GM23338 (cell line): ENCODE measurements at regions not wholly inside any gene's neighbourhood (a gene's known extent, or its start where the extent isn't known, plus 50 kb on each side); places are given as distances from the start of the nearest gene placed in this dataset.

Source experiments
- ATAC-seq: fragments of 200-7000 bp; cut with Tn5 transposase; 3 replicates; pipeline ENCODE4 v1.9.1; 2020
- DNase-seq: peaks from one replicate; pipeline ENCODE4 v3.0.0-alpha.2; 2015; ENCODE audit warnings: low spot score
- H2AFZ ChIP-seq: fragments of 200-600 bp; sonication (generic); 2 replicates; pipeline ENCODE4 v1.8.0; 2016; ENCODE audit warnings: antibody characterized with exemption, mild to moderate bottlenecking, moderate library complexity
- H3F3A ChIP-seq: fragments of 200-600 bp; sonication (generic); replicated peaks from 2 replicates; pipeline ENCODE4 v1.8.0; 2017; ENCODE audit warnings: antibody characterized with exemption, mixed run types, low read depth
- H3K27ac ChIP-seq: fragments of 200-600 bp; sonication (generic); 2 replicates; pipeline ENCODE4 v1.6.1; 2016; ENCODE audit warnings: low read depth
- H3K27me3 ChIP-seq: fragments of 200-600 bp; sonication (generic); 2 replicates; pipeline ENCODE4 v1.8.0; 2016; ENCODE audit warnings: mild to moderate bottlenecking, mixed run types, moderate library complexity; ENCODE audit not compliant: insufficient read depth
- H3K36me3 ChIP-seq: fragments of 200-600 bp; sonication (generic); 2 replicates; pipeline ENCODE4 v1.8.0; 2016; ENCODE audit warnings: mild to moderate bottlenecking; ENCODE audit not compliant: insufficient read depth
- H3K4me1 ChIP-seq: fragments of 200-600 bp; sonication (generic); 2 replicates; pipeline ENCODE4 v1.8.0; 2016; ENCODE audit warnings: mild to moderate bottlenecking, moderate library complexity; ENCODE audit not compliant: insufficient read depth
- H3K4me2 ChIP-seq: fragments of 200-600 bp; sonication (generic); 2 replicates; pipeline ENCODE4 v1.7.1; 2017; ENCODE audit warnings: mixed run types
- H3K4me3 ChIP-seq: fragments of 200-600 bp; sonication (generic); 2 replicates; pipeline ENCODE4 v1.6.1; 2016; ENCODE audit warnings: mixed run types
- H3K79me2 ChIP-seq: fragments of 200-600 bp; sonication (generic); replicated peaks from 2 replicates; pipeline ENCODE4 v1.8.0; 2017; ENCODE audit warnings: mild to moderate bottlenecking; ENCODE audit not compliant: insufficient read depth
- H3K9me2 ChIP-seq: fragments of 200-600 bp; sonication (generic); 2 replicates; pipeline ENCODE4 v1.8.0; 2017; ENCODE audit not compliant: insufficient read depth
- H4K20me1 ChIP-seq: fragments of 200-600 bp; sonication (generic); replicated peaks from 2 replicates; pipeline ENCODE4 v1.8.0; 2017; ENCODE audit warnings: mild to moderate bottlenecking; ENCODE audit not compliant: insufficient read depth
- H3K27ac Mint-ChIP-seq: 2 replicates; pipeline ENCODE4 v1.8.0; 2020; ENCODE audit warnings: inconsistent platforms, mild to moderate bottlenecking, moderate library complexity, mixed read lengths
- H3K27me3 Mint-ChIP-seq: 3 replicates; pipeline ENCODE4 v1.8.0; 2022; ENCODE audit warnings: low read depth, mild to moderate bottlenecking, moderate library complexity, mixed read lengths, inconsistent platforms; ENCODE audit not compliant: insufficient read depth, poor library complexity
- H3K36me3 Mint-ChIP-seq: 3 replicates; pipeline ENCODE4 v1.8.0; 2021; ENCODE audit warnings: low read depth, mild to moderate bottlenecking, inconsistent platforms, moderate library complexity, mixed read lengths
- H3K4me1 Mint-ChIP-seq: 3 replicates; pipeline ENCODE4 v1.8.0; 2020; ENCODE audit warnings: mild to moderate bottlenecking, inconsistent platforms, mixed read lengths
- H3K4me3 Mint-ChIP-seq: 3 replicates; pipeline ENCODE4 v1.8.0; 2021; ENCODE audit warnings: moderate library complexity, mild to moderate bottlenecking, inconsistent platforms, mixed read lengths
- H3K9me3 Mint-ChIP-seq: 3 replicates; pipeline ENCODE4 v1.8.0; 2020; ENCODE audit warnings: moderate library complexity, mild to moderate bottlenecking, inconsistent platforms, mixed read lengths
- CREB1 ChIP-seq: fragments of 250-450 bp; sonication (Bioruptor Pico); IDR thresholded peaks from 2 replicates; pipeline ENCODE4 v1.5.0; 2020; ENCODE audit warnings: low read depth, mild to moderate bottlenecking, moderate library complexity
- EZH2 ChIP-seq: fragments of 200-600 bp; sonication (generic); IDR thresholded peaks from one replicate; pipeline ENCODE4 v1.8.0; 2017; ENCODE audit warnings: antibody characterized with exemption, mild to moderate bottlenecking, low read depth; ENCODE audit not compliant: unreplicated experiment
- EZH2phosphoT487 ChIP-seq: fragments of 200-600 bp; sonication (generic); IDR thresholded peaks from one replicate; pipeline ENCODE4 v1.8.1; 2018; ENCODE audit warnings: antibody characterized with exemption; ENCODE audit not compliant: unreplicated experiment
- JUNB ChIP-seq: IDR thresholded peaks from one replicate; pipeline ENCODE4 v1.6.1; 2016; ENCODE audit warnings: antibody characterized with exemption; ENCODE audit not compliant: unreplicated experiment
- NANOG ChIP-seq: IDR thresholded peaks from 2 replicates; pipeline ENCODE4 v1.6.1; 2016; ENCODE audit warnings: antibody characterized with exemption, borderline replicate concordance
- POLR2AphosphoS5 ChIP-seq: IDR thresholded peaks from 2 replicates; pipeline ENCODE4 v1.6.1; 2016; ENCODE audit warnings: antibody characterized with exemption, low read depth
- REST ChIP-seq: IDR thresholded peaks from one replicate; pipeline ENCODE4 v1.6.1; 2018; ENCODE audit warnings: antibody characterized with exemption; ENCODE audit not compliant: unreplicated experiment
- STAT1 ChIP-seq: IDR thresholded peaks from one replicate; pipeline ENCODE4 v1.6.1; 2016; ENCODE audit warnings: antibody characterized with exemption; ENCODE audit not compliant: unreplicated experiment
- ZNF114 ChIP-seq: fragments of 250-450 bp; sonication (Bioruptor Pico); IDR thresholded peaks from 2 replicates; pipeline ENCODE4 v1.5.0; 2020; ENCODE audit warnings: mild to moderate bottlenecking, moderate library complexity
- ZNF331 ChIP-seq: fragments of 250-450 bp; sonication (Bioruptor Pico); IDR thresholded peaks from 2 replicates; pipeline ENCODE4 v1.5.0; 2020; ENCODE audit warnings: low read depth, mild to moderate bottlenecking, moderate library complexity
- TF ChIP-seq, protein P1 (sequence below), 2 experiments: fragments of 200-600 bp in 1 of 2; sonication (generic) in 1 of 2; conservative IDR thresholded peaks; 2 replicates each; pipeline versions ENCODE4 v1.5.1 to v1.6.1; 2016 to 2017; ENCODE audit warnings: antibody characterized with exemption in 2 of 2, low read depth in 2 of 2, mild to moderate bottlenecking in 2 of 2, moderate library complexity in 1 of 2
- TF ChIP-seq, protein P2 (sequence below): fragments of 250-450 bp; sonication (Bioruptor Pico); IDR thresholded peaks from 2 replicates; pipeline ENCODE4 v1.5.0; 2020; ENCODE audit warnings: mild to moderate bottlenecking, moderate library complexity
- TF ChIP-seq, protein P3 (sequence below): IDR thresholded peaks from 2 replicates; pipeline ENCODE4 v1.6.1; 2016; ENCODE audit warnings: antibody characterized with exemption

GRCh38 chr3:68648494-68648893 is 283.9 kb downstream of the TAFA4 start:
- no peak overlapping the region for H3K27ac ChIP-seq
- H3K36me3 ChIP-seq = no peaks in the 10 kb centered on the region
- H3K4me3 ChIP-seq = no peak overlapping the region
- Mint-ChIP-seq H3K9me3 (no peaks in the 10 kb centered on the region), H3K4me3 (no peak overlapping the region), H3K27me3 (no peaks in the 10 kb centered on the region), H3K27ac (no peak overlapping the region), H3K36me3 (no peaks in the 10 kb centered on the region), H3K4me1 (peaks cover 4% of the 10 kb centered on the region; the same call in 2 of the 3 replicates)
- H3F3A ChIP-seq = no peaks in the 10 kb centered on the region
- H3K4me1 ChIP-seq = no peaks in the 10 kb centered on the region
- H3K4me2 ChIP-seq = no peak overlapping the region
- H3K9me2 ChIP-seq = peaks cover 10% of the 10 kb centered on the region
- DNase-seq (no peak), ATAC-seq (no peak)
- no peaks in the 10 kb centered on the region for H3K27me3 ChIP-seq
- H2AFZ ChIP-seq = no peak overlapping the region
- H4K20me1 ChIP-seq = no peaks in the 10 kb centered on the region
- H3K79me2 ChIP-seq = no peaks in the 10 kb centered on the region
- TF ChIP-seq EZH2 (no peak), ZNF114 (no peak), REST (no peak), STAT1 (no peak), ZNF331 (no peak), CREB1 (CRISPR knock-in tag) (no peak), EZH2phosphoT487 (no peak), JUNB (no peak), NANOG (no peak), POLR2AphosphoS5 (no peak)
- TF ChIP-seq, protein P1, sequence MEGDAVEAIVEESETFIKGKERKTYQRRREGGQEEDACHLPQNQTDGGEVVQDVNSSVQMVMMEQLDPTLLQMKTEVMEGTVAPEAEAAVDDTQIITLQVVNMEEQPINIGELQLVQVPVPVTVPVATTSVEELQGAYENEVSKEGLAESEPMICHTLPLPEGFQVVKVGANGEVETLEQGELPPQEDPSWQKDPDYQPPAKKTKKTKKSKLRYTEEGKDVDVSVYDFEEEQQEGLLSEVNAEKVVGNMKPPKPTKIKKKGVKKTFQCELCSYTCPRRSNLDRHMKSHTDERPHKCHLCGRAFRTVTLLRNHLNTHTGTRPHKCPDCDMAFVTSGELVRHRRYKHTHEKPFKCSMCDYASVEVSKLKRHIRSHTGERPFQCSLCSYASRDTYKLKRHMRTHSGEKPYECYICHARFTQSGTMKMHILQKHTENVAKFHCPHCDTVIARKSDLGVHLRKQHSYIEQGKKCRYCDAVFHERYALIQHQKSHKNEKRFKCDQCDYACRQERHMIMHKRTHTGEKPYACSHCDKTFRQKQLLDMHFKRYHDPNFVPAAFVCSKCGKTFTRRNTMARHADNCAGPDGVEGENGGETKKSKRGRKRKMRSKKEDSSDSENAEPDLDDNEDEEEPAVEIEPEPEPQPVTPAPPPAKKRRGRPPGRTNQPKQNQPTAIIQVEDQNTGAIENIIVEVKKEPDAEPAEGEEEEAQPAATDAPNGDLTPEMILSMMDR (conservative IDR thresholded peaks at IDR 0.05; ENCODE audit: low read depth in 2 of 2) = no peak
- TF ChIP-seq, protein P2, sequence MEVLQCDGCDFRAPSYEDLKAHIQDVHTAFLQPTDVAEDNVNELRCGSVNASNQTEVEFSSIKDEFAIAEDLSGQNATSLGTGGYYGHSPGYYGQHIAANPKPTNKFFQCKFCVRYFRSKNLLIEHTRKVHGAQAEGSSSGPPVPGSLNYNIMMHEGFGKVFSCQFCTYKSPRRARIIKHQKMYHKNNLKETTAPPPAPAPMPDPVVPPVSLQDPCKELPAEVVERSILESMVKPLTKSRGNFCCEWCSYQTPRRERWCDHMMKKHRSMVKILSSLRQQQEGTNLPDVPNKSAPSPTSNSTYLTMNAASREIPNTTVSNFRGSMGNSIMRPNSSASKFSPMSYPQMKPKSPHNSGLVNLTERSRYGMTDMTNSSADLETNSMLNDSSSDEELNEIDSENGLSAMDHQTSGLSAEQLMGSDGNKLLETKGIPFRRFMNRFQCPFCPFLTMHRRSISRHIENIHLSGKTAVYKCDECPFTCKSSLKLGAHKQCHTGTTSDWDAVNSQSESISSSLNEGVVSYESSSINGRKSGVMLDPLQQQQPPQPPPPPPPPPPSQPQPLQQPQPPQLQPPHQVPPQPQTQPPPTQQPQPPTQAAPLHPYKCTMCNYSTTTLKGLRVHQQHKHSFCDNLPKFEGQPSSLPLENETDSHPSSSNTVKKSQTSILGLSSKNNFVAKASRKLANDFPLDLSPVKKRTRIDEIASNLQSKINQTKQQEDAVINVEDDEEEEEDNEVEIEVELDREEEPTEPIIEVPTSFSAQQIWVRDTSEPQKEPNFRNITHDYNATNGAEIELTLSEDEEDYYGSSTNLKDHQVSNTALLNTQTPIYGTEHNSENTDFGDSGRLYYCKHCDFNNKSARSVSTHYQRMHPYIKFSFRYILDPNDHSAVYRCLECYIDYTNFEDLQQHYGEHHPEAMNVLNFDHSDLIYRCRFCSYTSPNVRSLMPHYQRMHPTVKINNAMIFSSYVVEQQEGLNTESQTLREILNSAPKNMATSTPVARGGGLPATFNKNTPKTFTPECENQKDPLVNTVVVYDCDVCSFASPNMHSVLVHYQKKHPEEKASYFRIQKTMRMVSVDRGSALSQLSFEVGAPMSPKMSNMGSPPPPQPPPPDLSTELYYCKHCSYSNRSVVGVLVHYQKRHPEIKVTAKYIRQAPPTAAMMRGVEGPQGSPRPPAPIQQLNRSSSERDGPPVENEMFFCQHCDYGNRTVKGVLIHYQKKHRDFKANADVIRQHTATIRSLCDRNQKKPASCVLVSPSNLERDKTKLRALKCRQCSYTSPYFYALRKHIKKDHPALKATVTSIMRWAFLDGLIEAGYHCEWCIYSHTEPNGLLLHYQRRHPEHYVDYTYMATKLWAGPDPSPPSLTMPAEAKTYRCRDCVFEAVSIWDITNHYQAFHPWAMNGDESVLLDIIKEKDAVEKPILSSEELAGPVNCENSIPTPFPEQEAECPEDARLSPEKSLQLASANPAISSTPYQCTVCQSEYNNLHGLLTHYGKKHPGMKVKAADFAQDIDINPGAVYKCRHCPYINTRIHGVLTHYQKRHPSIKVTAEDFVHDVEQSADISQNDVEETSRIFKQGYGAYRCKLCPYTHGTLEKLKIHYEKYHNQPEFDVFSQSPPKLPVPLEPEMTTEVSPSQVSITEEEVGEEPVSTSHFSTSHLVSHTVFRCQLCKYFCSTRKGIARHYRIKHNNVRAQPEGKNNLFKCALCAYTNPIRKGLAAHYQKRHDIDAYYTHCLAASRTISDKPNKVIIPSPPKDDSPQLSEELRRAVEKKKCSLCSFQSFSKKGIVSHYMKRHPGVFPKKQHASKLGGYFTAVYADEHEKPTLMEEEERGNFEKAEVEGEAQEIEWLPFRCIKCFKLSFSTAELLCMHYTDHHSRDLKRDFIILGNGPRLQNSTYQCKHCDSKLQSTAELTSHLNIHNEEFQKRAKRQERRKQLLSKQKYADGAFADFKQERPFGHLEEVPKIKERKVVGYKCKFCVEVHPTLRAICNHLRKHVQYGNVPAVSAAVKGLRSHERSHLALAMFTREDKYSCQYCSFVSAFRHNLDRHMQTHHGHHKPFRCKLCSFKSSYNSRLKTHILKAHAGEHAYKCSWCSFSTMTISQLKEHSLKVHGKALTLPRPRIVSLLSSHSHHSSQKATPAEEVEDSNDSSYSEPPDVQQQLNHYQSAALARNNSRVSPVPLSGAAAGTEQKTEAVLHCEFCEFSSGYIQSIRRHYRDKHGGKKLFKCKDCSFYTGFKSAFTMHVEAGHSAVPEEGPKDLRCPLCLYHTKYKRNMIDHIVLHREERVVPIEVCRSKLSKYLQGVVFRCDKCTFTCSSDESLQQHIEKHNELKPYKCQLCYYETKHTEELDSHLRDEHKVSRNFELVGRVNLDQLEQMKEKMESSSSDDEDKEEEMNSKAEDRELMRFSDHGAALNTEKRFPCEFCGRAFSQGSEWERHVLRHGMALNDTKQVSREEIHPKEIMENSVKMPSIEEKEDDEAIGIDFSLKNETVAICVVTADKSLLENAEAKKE = no peak
- TF ChIP-seq, protein P3, sequence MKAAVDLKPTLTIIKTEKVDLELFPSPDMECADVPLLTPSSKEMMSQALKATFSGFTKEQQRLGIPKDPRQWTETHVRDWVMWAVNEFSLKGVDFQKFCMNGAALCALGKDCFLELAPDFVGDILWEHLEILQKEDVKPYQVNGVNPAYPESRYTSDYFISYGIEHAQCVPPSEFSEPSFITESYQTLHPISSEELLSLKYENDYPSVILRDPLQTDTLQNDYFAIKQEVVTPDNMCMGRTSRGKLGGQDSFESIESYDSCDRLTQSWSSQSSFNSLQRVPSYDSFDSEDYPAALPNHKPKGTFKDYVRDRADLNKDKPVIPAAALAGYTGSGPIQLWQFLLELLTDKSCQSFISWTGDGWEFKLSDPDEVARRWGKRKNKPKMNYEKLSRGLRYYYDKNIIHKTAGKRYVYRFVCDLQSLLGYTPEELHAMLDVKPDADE = no peak
